ENCODE measurements at regions not wholly inside any gene's neighbourhood (a gene's known extent, or its start where the extent isn't known, plus 50 kb on each side); places are given as distances from the start of the nearest gene placed in this dataset.
A peak's percentile ranks its signal among the peaks of the same experiment; 100 is the strongest.

DNA sequence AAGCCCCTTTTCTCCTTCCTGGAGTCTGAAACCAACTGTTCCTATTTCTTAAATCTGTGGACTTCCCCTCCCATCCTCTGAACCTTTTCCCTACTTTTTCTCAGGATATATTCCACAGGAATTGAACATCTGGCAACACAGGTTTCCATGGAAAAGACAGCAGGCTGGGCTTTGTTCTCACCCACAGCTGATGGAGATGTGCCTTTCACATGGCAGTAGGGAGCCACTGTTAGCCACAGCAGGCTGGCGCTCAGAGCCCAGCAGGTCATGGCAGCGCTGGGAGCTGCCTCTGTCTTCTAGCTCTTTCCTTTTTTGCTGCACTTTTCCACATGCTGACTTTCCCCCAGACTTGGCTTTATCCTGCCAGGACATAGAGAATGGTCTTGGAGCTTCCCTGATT is 116.4 kb upstream of the NLRP1 start:
- no peaks in the 10 kb centered on the region for H3K9me3 Mint-ChIP-seq
- H3K27me3 Mint-ChIP-seq (ENCODE audit: insufficient read depth) = peaks cover 6% of the 10 kb centered on the region
- H3K27ac Mint-ChIP-seq = no peak overlapping the region
- H3K4me1 Mint-ChIP-seq (ENCODE audit: low read depth) = no peaks in the 10 kb centered on the region
- no peak for DNase-seq (ENCODE audit: low spot score)
- no peaks in the 10 kb centered on the region for H3K36me3 Mint-ChIP-seq (ENCODE audit: low read depth)
- no peak overlapping the region for H3K4me3 Mint-ChIP-seq
- intact Hi-C loops (cut with micrococcal nuclease) = no loop called here

DNA sequence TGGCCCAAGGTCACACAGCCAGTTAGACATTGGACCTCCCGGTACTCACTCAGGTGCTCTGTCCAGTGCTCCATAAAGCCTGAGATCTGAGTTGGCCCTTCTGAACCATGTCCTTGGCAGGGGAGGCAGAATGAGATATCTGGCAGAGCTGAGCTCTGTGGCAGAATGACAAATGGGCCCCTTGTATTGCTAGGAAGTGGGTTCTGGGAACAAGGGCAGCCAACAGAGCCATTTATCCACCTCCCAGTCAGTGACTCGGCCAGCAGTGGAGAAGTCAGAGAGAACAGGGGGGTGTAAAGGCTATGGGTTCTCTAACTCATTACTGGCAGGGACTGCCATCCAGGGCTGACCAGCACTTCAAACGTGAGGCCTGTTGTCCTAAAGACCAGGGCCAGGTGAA is 117.1 kb upstream of the NLRP1 start:
- no peak overlapping the region for H3K4me3 Mint-ChIP-seq
- no peaks in the 10 kb centered on the region for H3K36me3 Mint-ChIP-seq (ENCODE audit: low read depth)
- H3K27ac Mint-ChIP-seq = no peak overlapping the region
- intact Hi-C loops (cut with micrococcal nuclease) = no loop called here
- no peaks in the 10 kb centered on the region for H3K4me1 Mint-ChIP-seq (ENCODE audit: low read depth)
- no peaks in the 10 kb centered on the region for H3K9me3 Mint-ChIP-seq
- peaks cover 6% of the 10 kb centered on the region for H3K27me3 Mint-ChIP-seq (ENCODE audit: insufficient read depth)
- DNase-seq (ENCODE audit: low spot score) = no peak

DNA sequence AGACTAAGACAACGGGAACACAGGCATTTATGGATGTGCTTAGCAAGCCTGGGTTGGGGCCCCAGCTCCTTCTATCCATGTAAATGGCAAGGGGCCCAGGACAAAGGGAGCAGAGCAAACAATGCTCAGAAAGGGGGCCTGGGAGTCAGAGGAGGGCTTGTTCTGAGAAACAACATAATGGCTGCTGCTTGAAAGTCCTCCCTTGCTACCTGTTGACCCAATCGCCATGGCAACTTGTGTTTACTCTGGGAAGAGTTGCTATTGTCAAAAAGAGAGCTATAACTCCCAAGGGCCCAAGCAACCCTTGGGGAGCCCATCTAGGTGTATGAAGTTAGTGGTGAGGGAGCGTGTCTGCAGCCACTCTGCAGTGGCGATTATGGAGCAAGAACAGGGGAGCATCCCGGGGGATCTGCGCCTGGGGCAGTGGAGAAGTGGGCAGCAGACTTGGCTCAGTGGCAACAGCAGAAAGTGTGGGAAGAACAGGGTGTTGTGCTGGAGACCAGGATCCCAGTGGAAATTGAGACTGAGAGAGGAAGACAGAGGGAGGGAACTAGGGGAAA is 118.7 kb upstream of the NLRP1 start:
- Mint-ChIP-seq H3K36me3 (ENCODE audit: low read depth) (no peaks in the 10 kb centered on the region), H3K27me3 (ENCODE audit: insufficient read depth) (peaks cover 6% of the 10 kb centered on the region), H3K4me1 (ENCODE audit: low read depth) (no peaks in the 10 kb centered on the region), H3K27ac (no peak overlapping the region), H3K9me3 (no peaks in the 10 kb centered on the region), H3K4me3 (no peak overlapping the region)
- intact Hi-C loops (cut with micrococcal nuclease) = no loop called here
- DNase-seq (ENCODE audit: low spot score) = no peak

DNA sequence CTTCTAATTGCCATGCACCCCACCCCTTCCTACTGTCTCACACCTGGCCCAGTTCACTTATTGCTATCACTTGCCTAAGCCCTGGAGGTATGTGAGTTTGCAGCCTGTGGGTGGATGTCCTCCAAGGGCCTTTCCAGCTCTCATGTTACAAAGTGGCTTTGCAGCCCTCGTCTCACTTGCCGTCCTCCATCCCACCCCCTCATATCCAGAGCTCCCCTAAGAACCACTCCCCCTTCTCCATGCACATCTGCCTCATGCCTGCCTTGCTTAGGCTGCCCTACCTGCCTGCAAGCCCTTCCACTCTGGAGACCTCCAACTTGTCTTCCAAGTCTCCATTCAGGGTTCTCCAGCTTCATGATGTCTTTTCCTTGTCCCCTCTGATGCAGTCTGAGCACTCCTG is 119.4 kb upstream of the NLRP1 start:
- Mint-ChIP-seq H3K9me3 (no peaks in the 10 kb centered on the region), H3K27ac (no peak overlapping the region), H3K4me3 (no peak overlapping the region), H3K36me3 (ENCODE audit: low read depth) (no peaks in the 10 kb centered on the region), H3K4me1 (ENCODE audit: low read depth) (no peaks in the 10 kb centered on the region), H3K27me3 (ENCODE audit: insufficient read depth) (peaks cover 4% of the 10 kb centered on the region)
- intact Hi-C loops (cut with micrococcal nuclease) = no loop called here
- no peak for DNase-seq (ENCODE audit: low spot score)

GRCh38 chr17:5705081-5705875 is 121.0 kb upstream of the NLRP1 start:
- H3K4me3 Mint-ChIP-seq = no peak overlapping the region
- peaks cover 5% of the 10 kb centered on the region for H3K9me3 Mint-ChIP-seq
- no peaks in the 10 kb centered on the region for H3K4me1 Mint-ChIP-seq (ENCODE audit: low read depth)
- no peaks in the 10 kb centered on the region for H3K36me3 Mint-ChIP-seq (ENCODE audit: low read depth)
- H3K27ac Mint-ChIP-seq = no peak overlapping the region
- intact Hi-C loops (cut with micrococcal nuclease) = loop anchor here (5.0 kb wide), 2 partner anchors 717 to 732 kb away; partner anchors contain the start of gene AIPL1
- H3K27me3 Mint-ChIP-seq (ENCODE audit: insufficient read depth) = peaks cover 3% of the 10 kb centered on the region
- no peak for DNase-seq (ENCODE audit: low spot score)

GRCh38 chr17:5705876-5706576 is 121.7 kb upstream of the NLRP1 start:
- no peaks in the 10 kb centered on the region for H3K36me3 Mint-ChIP-seq (ENCODE audit: low read depth)
- intact Hi-C loops (cut with micrococcal nuclease) = loop anchor here (5.0 kb wide), 2 partner anchors 716 to 731 kb away; partner anchors contain the start of gene AIPL1
- no peak for DNase-seq (ENCODE audit: low spot score)
- H3K27me3 Mint-ChIP-seq (ENCODE audit: insufficient read depth) = peaks cover 3% of the 10 kb centered on the region
- no peaks in the 10 kb centered on the region for H3K4me1 Mint-ChIP-seq (ENCODE audit: low read depth)
- H3K9me3 Mint-ChIP-seq = peaks cover 9% of the 10 kb centered on the region
- H3K27ac Mint-ChIP-seq = no peak overlapping the region
- H3K4me3 Mint-ChIP-seq = no peak overlapping the region

DNA sequence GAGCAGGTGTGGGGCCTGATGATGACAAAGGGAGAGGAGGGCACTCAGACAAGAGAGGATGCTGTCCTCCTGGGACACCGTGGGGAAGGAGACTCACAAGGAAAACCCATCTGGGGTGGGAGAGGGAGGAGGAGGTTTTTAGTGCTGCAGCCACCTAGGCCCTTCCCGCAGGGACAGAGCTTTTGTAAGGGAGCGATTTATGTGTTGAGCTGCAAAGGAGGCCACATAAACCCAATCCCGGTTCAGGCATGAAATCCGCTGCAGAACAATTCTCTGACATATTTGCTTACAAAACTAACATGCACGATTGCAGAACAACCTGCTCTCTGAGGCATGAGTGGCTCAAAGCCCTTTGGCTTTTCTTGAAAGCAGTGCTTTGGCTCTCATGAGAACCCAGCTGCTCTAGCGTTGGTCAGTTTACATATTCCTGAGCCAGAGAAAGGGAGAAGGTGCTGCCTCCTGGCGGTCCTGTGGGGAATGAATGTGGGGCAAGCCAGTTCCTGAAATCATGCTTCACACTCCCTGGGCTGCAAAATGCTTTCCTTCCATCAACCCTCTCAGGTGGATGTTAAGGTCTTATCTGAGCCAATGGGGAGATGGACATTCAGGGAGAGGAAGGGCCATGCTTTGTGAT is 122.4 kb upstream of the NLRP1 start:
- H3K4me3 Mint-ChIP-seq = no peak overlapping the region
- DNase-seq (ENCODE audit: low spot score) = peak; percentile 21
- no peaks in the 10 kb centered on the region for H3K4me1 Mint-ChIP-seq (ENCODE audit: low read depth)
- no peaks in the 10 kb centered on the region for H3K36me3 Mint-ChIP-seq (ENCODE audit: low read depth)
- intact Hi-C loops (cut with micrococcal nuclease) = loop anchor here (1.0 to 5.0 kb wide), 3 partner anchors 119 to 731 kb away; partner anchors contain the start of gene AIPL1
- peaks cover 5% of the 10 kb centered on the region for H3K27me3 Mint-ChIP-seq (ENCODE audit: insufficient read depth)
- H3K27ac Mint-ChIP-seq = no peak overlapping the region
- peaks cover 13% of the 10 kb centered on the region for H3K9me3 Mint-ChIP-seq

- H3K9me3 Mint-ChIP-seq = peaks cover 13% of the 10 kb centered on the region
- no peaks in the 10 kb centered on the region for H3K36me3 Mint-ChIP-seq (ENCODE audit: low read depth)
- intact Hi-C loops (cut with micrococcal nuclease) = loop anchor here (1.0 to 5.0 kb wide), 3 partner anchors 120 to 730 kb away; partner anchors contain the start of gene AIPL1
- no peak for DNase-seq (ENCODE audit: low spot score)
- H3K27ac Mint-ChIP-seq = no peak overlapping the region
- no peak overlapping the region for H3K4me3 Mint-ChIP-seq
- no peaks in the 10 kb centered on the region for H3K4me1 Mint-ChIP-seq (ENCODE audit: low read depth)
- H3K27me3 Mint-ChIP-seq (ENCODE audit: insufficient read depth) = peaks cover 9% of the 10 kb centered on the region
These were observed 123.2 kb upstream of the NLRP1 start for GRCh38 chr17:5707482-5707881.

DNA sequence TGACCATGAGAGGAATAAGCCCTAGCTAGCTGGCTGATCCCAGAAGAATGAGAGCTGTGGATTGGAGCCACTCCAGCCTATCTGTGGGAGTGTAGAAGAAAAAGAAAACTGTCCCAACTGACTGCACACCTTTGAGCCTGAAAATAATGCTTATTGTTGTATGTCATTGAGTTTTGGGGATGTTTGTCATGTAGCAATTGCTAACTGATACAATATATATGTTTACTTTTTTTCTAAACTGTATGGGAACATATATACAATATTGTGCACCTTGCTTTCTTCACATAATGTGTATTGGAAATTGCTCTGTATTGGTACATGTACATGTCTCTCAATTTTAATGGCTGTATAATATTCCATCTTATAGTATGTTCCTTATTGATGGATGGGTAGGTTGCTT is 124.0 kb upstream of the NLRP1 start:
- intact Hi-C loops (cut with micrococcal nuclease) = loop anchor here (5.0 kb wide), 2 partner anchors 714 to 729 kb away; partner anchors contain the start of gene AIPL1
- peaks cover 9% of the 10 kb centered on the region for H3K27me3 Mint-ChIP-seq (ENCODE audit: insufficient read depth)
- no peaks in the 10 kb centered on the region for H3K36me3 Mint-ChIP-seq (ENCODE audit: low read depth)
- H3K9me3 Mint-ChIP-seq = peaks cover 13% of the 10 kb centered on the region
- H3K4me1 Mint-ChIP-seq (ENCODE audit: low read depth) = no peaks in the 10 kb centered on the region
- no peak overlapping the region for H3K27ac Mint-ChIP-seq
- DNase-seq (ENCODE audit: low spot score) = no peak
- H3K4me3 Mint-ChIP-seq = no peak overlapping the region

DNA sequence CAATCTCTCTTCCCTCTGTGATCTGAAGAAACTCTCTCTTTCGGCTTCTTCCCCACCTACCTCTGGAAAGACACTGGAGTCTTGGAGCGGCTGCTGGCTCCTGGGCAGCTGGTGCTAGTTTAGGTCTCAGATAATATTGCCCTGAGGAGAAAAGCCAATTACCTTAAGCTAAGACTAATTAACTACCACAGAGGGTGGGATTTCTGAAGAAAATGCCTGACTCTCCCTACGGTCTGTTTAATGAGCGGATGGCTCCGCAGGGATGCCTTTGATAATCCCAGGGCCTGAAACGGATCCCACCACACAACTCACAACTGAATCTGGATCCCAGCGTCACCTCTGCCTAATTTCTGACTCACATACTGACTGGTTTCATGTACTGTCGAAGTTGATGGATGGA is 127.0 kb upstream of the NLRP1 start:
- H3K9me3 Mint-ChIP-seq = peaks cover 13% of the 10 kb centered on the region
- H3K27ac Mint-ChIP-seq = no peak overlapping the region
- peaks cover 11% of the 10 kb centered on the region for H3K27me3 Mint-ChIP-seq (ENCODE audit: insufficient read depth)
- no peaks in the 10 kb centered on the region for H3K4me1 Mint-ChIP-seq (ENCODE audit: low read depth)
- no peak for DNase-seq (ENCODE audit: low spot score)
- H3K4me3 Mint-ChIP-seq = no peak overlapping the region
- intact Hi-C loops (cut with micrococcal nuclease) = no loop called here
- H3K36me3 Mint-ChIP-seq (ENCODE audit: low read depth) = no peaks in the 10 kb centered on the region

DNA sequence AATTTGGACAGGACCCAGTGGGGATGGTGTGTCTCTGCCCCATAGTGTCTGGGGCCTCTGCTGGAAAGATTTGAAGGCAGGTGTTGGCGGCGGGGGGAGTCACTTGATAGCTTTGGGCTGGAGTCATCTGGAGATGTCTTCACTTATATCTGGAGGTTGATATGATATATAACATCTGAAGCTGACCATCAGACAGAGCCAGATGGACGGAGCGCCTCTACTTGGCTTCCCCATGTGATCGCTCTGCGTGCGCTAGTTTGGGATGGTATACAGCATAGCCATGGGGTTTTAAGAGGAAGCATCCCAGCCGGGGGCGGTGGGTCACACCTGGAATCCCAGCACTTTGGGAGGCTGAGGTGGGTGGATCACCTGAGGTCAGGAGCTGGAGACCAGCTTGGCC is 130.7 kb upstream of the NLRP1 start:
- Mint-ChIP-seq H3K27ac (no peak overlapping the region), H3K4me3 (no peak overlapping the region), H3K4me1 (ENCODE audit: low read depth) (no peaks in the 10 kb centered on the region), H3K27me3 (ENCODE audit: insufficient read depth) (peaks cover 9% of the 10 kb centered on the region), H3K9me3 (peaks cover 10% of the 10 kb centered on the region), H3K36me3 (ENCODE audit: low read depth) (no peaks in the 10 kb centered on the region)
- intact Hi-C loops (cut with micrococcal nuclease) = no loop called here
- no peak for DNase-seq (ENCODE audit: low spot score)

DNA sequence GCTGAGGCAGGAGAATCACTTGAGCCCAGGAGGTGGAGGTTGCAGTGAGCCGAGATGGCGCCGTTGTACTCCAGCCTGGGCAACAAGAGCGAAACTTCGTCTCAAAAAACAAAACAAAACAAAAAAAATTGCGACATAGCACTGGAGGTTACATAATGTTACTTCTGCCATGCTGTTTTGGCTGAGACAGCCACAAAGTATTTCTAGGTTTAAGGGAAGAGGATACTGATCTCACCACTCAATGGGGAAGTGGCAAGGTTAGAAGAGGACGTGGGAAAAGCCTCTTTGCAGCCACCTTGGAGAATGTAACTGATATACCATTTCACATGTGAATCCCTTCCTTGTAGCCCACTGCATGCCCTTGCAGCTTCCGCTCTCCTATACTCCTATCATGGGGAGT is 131.2 kb upstream of the NLRP1 start:
- Mint-ChIP-seq H3K9me3 (peaks cover 6% of the 10 kb centered on the region), H3K4me1 (ENCODE audit: low read depth) (no peaks in the 10 kb centered on the region), H3K36me3 (ENCODE audit: low read depth) (no peaks in the 10 kb centered on the region), H3K4me3 (no peak overlapping the region), H3K27me3 (ENCODE audit: insufficient read depth) (peaks cover 9% of the 10 kb centered on the region), H3K27ac (no peak overlapping the region)
- no peak for DNase-seq (ENCODE audit: low spot score)
- intact Hi-C loops (cut with micrococcal nuclease) = no loop called here

- Mint-ChIP-seq H3K36me3 (ENCODE audit: low read depth) (no peaks in the 10 kb centered on the region), H3K27ac (no peak overlapping the region), H3K4me1 (ENCODE audit: low read depth) (no peaks in the 10 kb centered on the region), H3K27me3 (ENCODE audit: insufficient read depth) (peaks cover 2% of the 10 kb centered on the region), H3K4me3 (no peak overlapping the region), H3K9me3 (no peaks in the 10 kb centered on the region)
- no peak for DNase-seq (ENCODE audit: low spot score)
- intact Hi-C loops (cut with micrococcal nuclease) = no loop called here
These were observed 134.4 kb upstream of the NLRP1 start for GRCh38 chr17:5718726-5719125.
